Naive thymus-derived CD4-positive, alpha-beta T cell (primary cell): ENCODE measurements at regions not wholly inside any gene's neighbourhood (a gene's known extent, or its start where the extent isn't known, plus 50 kb on each side); places are given as distances from the start of the nearest gene placed in this dataset.

Experiments used
- ATAC-seq: fragments of 150-1000 bp; cut with Tn5 transposase; 2 replicates; pipeline ENCODE4 v1.10.0; 2021; ENCODE audit warnings: mild to moderate bottlenecking, moderate library complexity
- CTCF ChIA-PET: fragments of 350-600 bp; sonication (Branson Sonifier 250); formaldehyde crosslinking; loops from one replicate; lab custom pipeline; 2021; ENCODE audit warnings: antibody characterized with exemption; lab: Charles Lee
- POLR2A ChIA-PET: fragments of 350-600 bp; sonication (Branson Sonifier 250); formaldehyde crosslinking; loops from one replicate; lab custom pipeline; 2021; ENCODE audit warnings: antibody characterized with exemption, inconsistent platforms; lab: Charles Lee
- DNase-seq, 9 donors: peaks; one replicate each; pipeline versions ENCODE4 v3.0.0 to v3.0.0-alpha.2; 2020 to 2022; ENCODE audit warnings: mixed read lengths in 1 of 9
- H3K27ac ChIP-seq: one replicate; pipeline ENCODE4 v1.7.0; 2013; ENCODE audit warnings: mild to moderate bottlenecking, low read depth, low read length, moderate library complexity
- H3K27me3 ChIP-seq, 2 donors: one replicate each; pipeline ENCODE4 v1.7.0; 2013; ENCODE audit warnings: low read length in 2 of 2, mild to moderate bottlenecking in 2 of 2, moderate library complexity in 2 of 2; ENCODE audit not compliant: control insufficient read depth in 2 of 2, insufficient read depth in 2 of 2
- H3K36me3 ChIP-seq, 3 experiments: 1 replicate in 2 of 3; 2 replicates in 1 of 3; pipeline ENCODE4 v1.7.0; 2013; ENCODE audit warnings: low read length in 3 of 3, mild to moderate bottlenecking in 3 of 3, moderate library complexity in 1 of 3; ENCODE audit not compliant: insufficient read depth in 3 of 3, control insufficient read depth in 2 of 3
- H3K4me1 ChIP-seq, 2 donors: one replicate each; pipeline ENCODE4 v1.7.0; 2013; ENCODE audit warnings: low read length in 2 of 2, mild to moderate bottlenecking in 2 of 2, moderate library complexity in 1 of 2; ENCODE audit not compliant: control insufficient read depth in 2 of 2, insufficient read depth in 2 of 2
- H3K4me3 ChIP-seq: 2 replicates; pipeline ENCODE4 v1.7.0; 2013; ENCODE audit warnings: mild to moderate bottlenecking, low read length
- H3K9me3 ChIP-seq, 3 experiments: 1 replicate in 2 of 3; 2 replicates in 1 of 3; pipeline ENCODE4 v1.7.0; 2013; ENCODE audit warnings: low read length in 3 of 3; ENCODE audit not compliant: control insufficient read depth in 2 of 3
- H3K27ac Mint-ChIP-seq, 9 donors: one replicate each; pipeline ENCODE4 v1.8.0; 2020 to 2022; ENCODE audit warnings: mixed read lengths in 9 of 9, mild to moderate bottlenecking in 8 of 9, moderate library complexity in 5 of 9, inconsistent platforms in 2 of 9
- H3K27me3 Mint-ChIP-seq, 5 donors: one replicate each; pipeline ENCODE4 v1.8.0; 2021 to 2022; ENCODE audit warnings: mixed read lengths in 5 of 5, mild to moderate bottlenecking in 1 of 5
- H3K36me3 Mint-ChIP-seq, 5 donors: one replicate each; pipeline ENCODE4 v1.8.0; 2020 to 2022; ENCODE audit warnings: mixed read lengths in 5 of 5, mild to moderate bottlenecking in 3 of 5, inconsistent platforms in 1 of 5
- H3K4me1 Mint-ChIP-seq, 7 donors: one replicate each; pipeline ENCODE4 v1.8.0; 2020 to 2022; ENCODE audit warnings: mixed read lengths in 7 of 7, mild to moderate bottlenecking in 3 of 7, inconsistent platforms in 1 of 7
- H3K4me3 Mint-ChIP-seq, 10 donors: one replicate each; pipeline ENCODE4 v1.8.0; 2020 to 2022; ENCODE audit warnings: mild to moderate bottlenecking in 10 of 10, mixed read lengths in 10 of 10, moderate library complexity in 6 of 10, inconsistent platforms in 2 of 10
- H3K9me3 Mint-ChIP-seq, 11 donors: one replicate each; pipeline ENCODE4 v1.8.0; 2020 to 2022; ENCODE audit warnings: mixed read lengths in 11 of 11, mild to moderate bottlenecking in 4 of 11, inconsistent platforms in 1 of 11, moderate library complexity in 1 of 11
- intact Hi-C, 2 donors: fragments of 100-400 bp; cut with micrococcal nuclease; formaldehyde crosslinking; loops; one replicate each; pipeline ENCODE4 v1.15.1; 2023

DNA sequence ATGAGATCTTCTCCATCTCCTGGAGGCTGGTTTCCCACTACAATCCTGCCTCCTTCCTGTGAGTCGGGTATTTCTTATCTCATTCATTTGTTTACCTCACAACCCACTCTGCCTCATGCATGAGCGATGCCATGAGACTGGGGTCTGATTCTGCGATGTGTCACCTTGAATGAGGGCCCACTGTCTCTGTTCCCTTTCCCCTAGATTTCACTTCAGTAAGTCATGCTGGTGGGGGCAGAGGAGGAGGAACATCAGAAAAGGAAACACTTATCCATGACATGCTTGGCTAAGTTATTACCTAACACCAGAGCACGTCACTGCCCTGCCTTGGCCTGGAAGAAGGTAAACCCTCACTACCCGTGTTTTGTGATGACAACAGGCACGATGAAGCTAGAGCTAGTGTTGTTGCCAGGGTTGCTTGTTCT lies 337.4 kb upstream of the PRDM1 start:
- intact Hi-C loops, result no loop called here
- Mint-ChIP-seq H3K4me1 (peaks cover 0 to 55% (median 0%) of the 10 kb centered on the region in 7 donors), H3K4me3 (no peak overlapping the region), H3K36me3 (peaks cover 0 to 19% (median 0%) of the 10 kb centered on the region in 5 donors), H3K9me3 (peaks cover 0 to 4% (median 0%) of the 10 kb centered on the region in 11 donors), H3K27ac (no peak overlapping the region), H3K27me3 (peaks cover 0 to 4% (median 3%) of the 10 kb centered on the region in 5 donors)
- no peak for DNase-seq
- Histone ChIP-seq H3K4me1 (no peaks in the 10 kb centered on the region), H3K9me3 (no peaks in the 10 kb centered on the region), H3K27ac (no peak overlapping the region), H3K27me3 (no peaks in the 10 kb centered on the region), H3K4me3 (no peak overlapping the region), H3K36me3 (no peaks in the 10 kb centered on the region)
- peak; percentile 81 for ATAC-seq
- ChIA-PET POLR2A (no interaction called here), CTCF (no interaction called here)

DNA sequence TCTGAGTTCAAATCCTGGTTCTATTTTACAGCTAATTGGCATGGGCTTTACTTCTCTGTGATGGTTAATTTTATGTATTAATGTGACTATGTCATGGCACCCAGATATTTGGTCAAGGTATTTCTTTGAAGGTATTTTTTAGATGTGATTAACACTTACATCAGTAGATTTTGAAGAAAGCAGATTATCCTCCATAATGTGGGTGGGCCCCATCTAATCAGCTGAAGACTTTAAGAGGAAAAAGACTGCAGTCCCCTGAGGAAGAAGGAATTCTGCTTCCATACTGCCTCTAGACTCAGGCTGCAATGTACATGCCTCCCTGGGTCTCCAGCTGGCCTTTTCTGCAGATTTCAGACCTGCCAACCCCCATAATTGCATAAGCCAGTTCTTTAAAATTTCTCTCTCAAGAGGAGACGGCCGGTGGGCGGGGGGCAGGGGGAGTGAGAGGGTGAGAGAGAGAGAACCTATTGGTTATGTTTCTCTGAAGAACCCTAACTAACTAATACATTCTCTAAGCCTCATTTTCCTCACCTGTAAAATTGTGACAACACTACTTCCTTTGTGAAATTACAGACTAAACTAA lies 338.2 kb upstream of the PRDM1 start:
- DNase-seq, result no peak
- Histone ChIP-seq H3K27ac (no peak overlapping the region), H3K9me3 (no peaks in the 10 kb centered on the region), H3K4me3 (no peak overlapping the region), H3K4me1 (no peaks in the 10 kb centered on the region), H3K36me3 (no peaks in the 10 kb centered on the region), H3K27me3 (no peaks in the 10 kb centered on the region)
- Mint-ChIP-seq H3K4me1 (peaks cover 0 to 56% (median 0%) of the 10 kb centered on the region in 7 donors), H3K9me3 (peaks cover 0 to 4% (median 0%) of the 10 kb centered on the region in 11 donors), H3K4me3 (no peak overlapping the region), H3K36me3 (peaks cover 0 to 20% (median 0%) of the 10 kb centered on the region in 5 donors), H3K27me3 (peaks cover 0 to 4% (median 3%) of the 10 kb centered on the region in 5 donors), H3K27ac (peak overlapping the region in 1 of 9 donors; percentile 13)
- ATAC-seq, result no peak
- CTCF ChIA-PET, result no interaction called here
- intact Hi-C loops, result no loop called here
- POLR2A ChIA-PET, result interaction anchor here (0.6 kb wide), 1 partner anchor 12 kb away, joined by 4 read pairs; no protein-coding TSS in a partner anchor

DNA sequence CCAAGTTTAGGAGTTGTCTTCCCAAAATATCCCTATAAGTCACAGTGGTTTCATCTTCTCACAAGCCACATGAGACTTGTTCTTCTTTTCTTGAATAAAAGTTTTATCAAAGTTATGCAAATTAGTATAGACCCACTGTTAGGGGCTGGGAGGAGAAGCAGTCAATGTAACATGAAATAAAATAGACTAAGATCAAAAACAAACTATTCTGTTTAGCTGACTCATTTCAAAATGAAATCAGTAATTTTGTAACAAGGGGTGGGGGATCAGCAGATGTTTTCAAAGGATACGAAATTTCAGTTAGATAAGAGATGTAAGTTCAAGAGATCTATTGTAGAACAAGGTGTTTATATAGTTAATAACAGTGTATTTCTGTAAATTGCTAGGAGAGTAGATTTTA lies 339.6 kb upstream of the PRDM1 start:
- Histone ChIP-seq H3K4me3 (no peak overlapping the region), H3K9me3 (no peaks in the 10 kb centered on the region), H3K27me3 (no peaks in the 10 kb centered on the region), H3K36me3 (no peaks in the 10 kb centered on the region), H3K4me1 (no peaks in the 10 kb centered on the region), H3K27ac (no peak overlapping the region)
- POLR2A ChIA-PET, result no interaction called here
- CTCF ChIA-PET, result no interaction called here
- Mint-ChIP-seq H3K9me3 (no peaks in the 10 kb centered on the region), H3K4me3 (peak overlapping the region in 1 of 10 donors; percentile 15), H3K27me3 (peaks cover 0 to 4% (median 0%) of the 10 kb centered on the region in 5 donors), H3K27ac (peak overlapping the region in 1 of 9 donors; percentile 48), H3K36me3 (peaks cover 0 to 16% (median 0%) of the 10 kb centered on the region in 5 donors), H3K4me1 (peaks cover 0 to 59% (median 0%) of the 10 kb centered on the region in 7 donors)
- DNase-seq (no peak), ATAC-seq (no peak)
- intact Hi-C loops, result no loop called here

DNA sequence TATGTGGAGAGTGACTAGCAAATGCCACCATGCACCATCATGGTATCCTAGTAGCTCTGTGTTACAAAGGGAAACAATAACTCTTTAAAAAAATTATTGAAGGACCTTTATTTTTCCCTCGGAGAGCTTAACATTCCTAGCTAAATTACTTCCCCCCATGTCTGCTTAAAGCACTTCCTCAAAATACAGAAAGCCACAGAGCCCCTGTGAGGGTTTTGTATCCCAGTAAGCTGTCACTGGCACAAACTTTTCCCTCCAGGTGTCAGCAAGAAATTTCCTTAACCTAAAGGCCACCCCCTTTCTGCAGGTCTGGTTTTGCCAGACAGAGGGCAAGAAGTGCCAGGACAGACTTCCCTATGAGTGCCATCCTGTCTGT lies 340.0 kb upstream of the PRDM1 start:
- ChIA-PET CTCF (no interaction called here), POLR2A (no interaction called here)

DNA sequence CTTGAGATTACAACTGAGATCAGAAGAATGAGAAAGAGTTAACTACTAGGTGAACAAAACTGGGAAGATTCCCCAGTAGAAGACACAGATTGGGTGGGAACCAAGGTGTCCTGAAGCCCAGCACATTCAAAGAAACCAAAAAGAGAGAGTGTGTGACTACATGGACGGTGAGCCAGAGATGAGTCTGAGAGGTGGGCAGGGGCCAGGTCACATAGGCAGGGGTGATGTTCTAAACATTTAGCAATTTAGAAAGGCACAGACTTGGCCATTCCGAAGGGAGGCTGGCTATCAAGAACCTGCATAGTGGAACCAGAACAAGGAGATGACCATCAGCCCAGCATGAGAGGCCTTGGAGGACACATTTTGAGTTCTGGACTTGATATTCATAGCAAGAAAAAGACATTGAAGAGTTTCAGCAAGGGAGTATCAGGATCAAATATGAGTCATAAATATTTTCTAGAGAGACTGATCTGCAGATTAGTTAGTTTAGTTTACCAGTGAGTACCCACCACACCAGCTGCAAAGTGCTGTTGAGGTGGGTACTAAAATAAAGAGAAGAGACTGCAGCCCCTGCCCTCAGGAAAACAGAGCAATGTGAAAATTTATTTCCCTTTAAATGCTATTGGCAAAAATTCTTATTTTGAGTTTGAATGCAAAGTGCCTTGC lies 340.5 kb upstream of the PRDM1 start:
- CTCF ChIA-PET, result no interaction called here
- H3K4me1 ChIP-seq, result no peaks in the 10 kb centered on the region
- POLR2A ChIA-PET, result no interaction called here
- no peaks in the 10 kb centered on the region for H3K27me3 ChIP-seq
- Mint-ChIP-seq H3K36me3 (peaks cover 0 to 19% (median 0%) of the 10 kb centered on the region in 5 donors), H3K4me3 (peak overlapping the region in 1 of 10 donors; percentile 18), H3K9me3 (no peaks in the 10 kb centered on the region), H3K4me1 (peaks cover 0 to 65% (median 0%) of the 10 kb centered on the region in 7 donors), H3K27me3 (peaks cover 0 to 4% (median 0%) of the 10 kb centered on the region in 5 donors), H3K27ac (peak overlapping the region in 1 of 9 donors; percentile 43)
- intact Hi-C loops, result no loop called here
- no peaks in the 10 kb centered on the region for H3K9me3 ChIP-seq
- H3K4me3 ChIP-seq, result no peak overlapping the region
- DNase-seq (no peak), ATAC-seq (no peak)
- H3K27ac ChIP-seq, result no peak overlapping the region
- H3K36me3 ChIP-seq, result no peaks in the 10 kb centered on the region

More for the DNA sequence above, 340.0 kb upstream of the PRDM1 start:
- H3K9me3 ChIP-seq, result no peaks in the 10 kb centered on the region
- H3K27ac Mint-ChIP-seq, result peak overlapping the region in 1 of 9 donors; percentile 48
- H3K9me3 Mint-ChIP-seq, result no peaks in the 10 kb centered on the region
- no peak for DNase-seq
- no peak for ATAC-seq
- H3K36me3 Mint-ChIP-seq, result peaks cover 0 to 17% (median 0%) of the 10 kb centered on the region in 5 donors
- H3K27ac ChIP-seq, result no peak overlapping the region
- H3K27me3 ChIP-seq, result no peaks in the 10 kb centered on the region
- no peak overlapping the region for H3K4me3 Mint-ChIP-seq
- H3K4me1 Mint-ChIP-seq, result peaks cover 0 to 61% (median 0%) of the 10 kb centered on the region in 7 donors
- no peaks in the 10 kb centered on the region for H3K4me1 ChIP-seq
- intact Hi-C loops, result no loop called here
- peaks cover 0 to 4% (median 0%) of the 10 kb centered on the region in 5 donors for H3K27me3 Mint-ChIP-seq
- no peaks in the 10 kb centered on the region for H3K36me3 ChIP-seq
- H3K4me3 ChIP-seq, result no peak overlapping the region

DNA sequence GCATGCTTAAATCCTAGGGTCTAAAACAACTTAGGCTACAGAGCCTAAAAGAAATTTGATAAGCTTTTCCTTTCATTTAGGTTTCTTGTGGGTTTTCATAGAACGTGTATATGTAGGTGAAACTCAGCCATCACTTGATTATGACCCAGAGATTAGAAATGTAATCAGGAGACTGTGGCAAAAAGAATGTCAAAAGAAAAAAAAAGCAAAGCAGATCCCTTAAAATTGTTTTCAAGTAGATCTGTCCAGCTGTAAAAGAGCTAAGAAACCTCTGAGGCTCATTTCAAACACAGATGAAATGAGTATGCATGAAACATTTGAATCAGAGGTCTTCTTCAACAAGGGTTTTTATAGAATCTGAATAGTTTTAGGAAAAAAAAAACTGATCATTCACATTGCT lies 341.3 kb upstream of the PRDM1 start:
- H3K9me3 ChIP-seq, result no peaks in the 10 kb centered on the region
- H3K4me3 ChIP-seq, result no peak overlapping the region
- H3K27ac Mint-ChIP-seq, result peak overlapping the region in 2 of 9 donors; percentile 6 to 26
- H3K27ac ChIP-seq, result no peak overlapping the region
- H3K27me3 ChIP-seq, result no peaks in the 10 kb centered on the region
- peaks cover 0 to 62% (median 0%) of the 10 kb centered on the region in 7 donors for H3K4me1 Mint-ChIP-seq
- peaks cover 0 to 20% (median 0%) of the 10 kb centered on the region in 5 donors for H3K36me3 Mint-ChIP-seq
- H3K4me3 Mint-ChIP-seq, result peak overlapping the region in 1 of 10 donors; percentile 27
- DNase-seq, result no peak
- POLR2A ChIA-PET, result interaction anchor here (0.7 kb wide), 1 partner anchor 504 kb away, joined by 3 read pairs; no protein-coding TSS in a partner anchor
- H3K9me3 Mint-ChIP-seq, result peaks cover 0 to 1% (median 0%) of the 10 kb centered on the region in 11 donors
- no peaks in the 10 kb centered on the region for H3K4me1 ChIP-seq
- intact Hi-C loops, result no loop called here
- ATAC-seq, result no peak
- peaks cover 0 to 4% (median 0%) of the 10 kb centered on the region in 5 donors for H3K27me3 Mint-ChIP-seq
- H3K36me3 ChIP-seq, result no peaks in the 10 kb centered on the region
- CTCF ChIA-PET, result no interaction called here
